Activated B cell treated with CpG ODN at 0.5 μM for 24 hours (primary cell): ENCODE measurements at regions not wholly inside any gene's neighbourhood (a gene's known extent, or its start where the extent isn't known, plus 50 kb on each side); places are given as distances from the start of the nearest gene placed in this dataset.

Experiments used
- ATAC-seq: fragments of 200-7000 bp; cut with Tn5 transposase; one replicate; pipeline ENCODE4 v1.10.0; 2021; ENCODE audit warnings: low read depth, mild to moderate bottlenecking, moderate library complexity
- CTCF ChIA-PET: fragments of 350-600 bp; sonication (Branson Sonifier 250); formaldehyde crosslinking; loops from one replicate; lab custom pipeline; 2021; ENCODE audit warnings: antibody characterized with exemption; lab: Charles Lee
- POLR2A ChIA-PET: fragments of 350-600 bp; sonication (Branson Sonifier 250); formaldehyde crosslinking; loops from one replicate; lab custom pipeline; 2021; ENCODE audit warnings: antibody characterized with exemption; lab: Charles Lee
- DNase-seq: peaks from one replicate; pipeline ENCODE4 v3.0.0; 2022
- H3K27ac Mint-ChIP-seq: one replicate; pipeline ENCODE4 v1.8.0; 2020; ENCODE audit warnings: mixed read lengths
- H3K27me3 Mint-ChIP-seq: one replicate; pipeline ENCODE4 v1.8.0; 2021; ENCODE audit warnings: mixed read lengths
- H3K36me3 Mint-ChIP-seq: one replicate; pipeline ENCODE4 v1.8.0; 2021; ENCODE audit warnings: low read depth, mixed read lengths
- H3K4me1 Mint-ChIP-seq: one replicate; pipeline ENCODE4 v1.8.0; 2021; ENCODE audit warnings: mixed read lengths
- H3K4me3 Mint-ChIP-seq: one replicate; pipeline ENCODE4 v1.8.0; 2020; ENCODE audit warnings: mild to moderate bottlenecking, mixed read lengths
- H3K9me3 Mint-ChIP-seq: one replicate; pipeline ENCODE4 v1.8.0; 2020; ENCODE audit warnings: mixed read lengths
- CTCF ChIP-seq: fragments of 200-600 bp; IDR thresholded peaks from one replicate; pipeline ENCODE4 v1.8.0; 2022; ENCODE audit warnings: antibody characterized with exemption, mild to moderate bottlenecking
- intact Hi-C: fragments of 100-400 bp; cut with micrococcal nuclease; formaldehyde crosslinking; loops from one replicate; pipeline ENCODE4 v1.15.1; 2024

GRCh38 chr22:19643448-19644313, 70.6 kb upstream of the SEPTIN5 start:
- ChIA-PET CTCF (no interaction called here), POLR2A (no interaction called here)
- Mint-ChIP-seq H3K36me3 (peaks cover 3% of the 10 kb centered on the region), H3K27ac (no peak overlapping the region), H3K4me3 (no peak overlapping the region), H3K4me1 (no peaks in the 10 kb centered on the region), H3K27me3 (peaks cover 33% of the 10 kb centered on the region), H3K9me3 (peaks cover 14% of the 10 kb centered on the region)
- no peak for TF ChIP-seq CTCF
- no peak for ATAC-seq
- DNase-seq, result no peak
- intact Hi-C loops, result no loop called here

DNA sequence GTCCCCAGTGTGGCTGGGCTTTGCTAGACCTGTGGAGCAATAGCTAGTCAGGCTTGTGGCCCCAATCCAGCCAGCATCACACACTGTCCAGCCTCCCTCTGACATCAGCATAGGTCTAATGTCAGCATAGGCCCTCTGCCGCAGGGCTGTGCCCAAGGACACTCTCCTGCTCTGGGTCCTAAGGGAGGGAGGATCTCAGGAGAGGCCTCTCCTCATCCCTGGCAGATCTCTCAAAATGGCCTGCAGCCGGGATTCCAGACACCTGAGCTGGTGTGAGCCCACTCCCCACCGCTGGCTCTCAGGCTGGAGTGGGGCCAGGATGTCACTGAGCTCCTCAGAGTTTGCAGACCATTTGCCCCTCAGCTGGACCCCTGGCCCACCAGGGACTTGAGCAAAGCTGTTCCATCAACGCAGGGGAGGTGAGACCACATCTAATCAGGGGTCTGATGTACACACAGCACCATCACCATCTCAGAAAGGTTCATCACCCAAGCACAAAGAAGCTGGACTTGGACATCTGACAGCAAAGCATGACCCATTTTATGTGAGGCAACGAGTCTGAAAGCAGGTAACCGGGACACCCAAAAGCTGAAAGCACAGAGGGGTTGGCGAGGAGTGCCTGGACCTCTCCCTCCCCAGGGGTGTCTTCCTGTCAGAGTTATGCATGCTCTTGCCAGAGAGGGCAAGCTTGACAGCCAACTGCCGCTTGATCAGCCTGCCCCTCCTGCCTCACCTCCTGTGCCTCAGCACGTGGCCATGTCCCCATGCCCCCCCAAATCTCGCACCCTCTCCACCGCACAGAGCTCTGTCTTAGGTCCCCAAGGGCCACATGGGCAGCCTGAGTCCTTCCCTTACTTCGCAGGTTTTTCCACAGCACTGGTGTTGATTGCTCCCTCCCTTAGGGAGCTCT, 69.7 kb upstream of the SEPTIN5 start:
- H3K4me3 Mint-ChIP-seq, result no peak overlapping the region

GRCh38 chr22:19645391-19645790, 68.9 kb upstream of the SEPTIN5 start:
- Mint-ChIP-seq H3K9me3 (peaks cover 20% of the 10 kb centered on the region), H3K4me1 (no peaks in the 10 kb centered on the region), H3K27me3 (peaks cover 31% of the 10 kb centered on the region), H3K36me3 (peaks cover 3% of the 10 kb centered on the region), H3K27ac (no peak overlapping the region), H3K4me3 (no peak overlapping the region)
- POLR2A ChIA-PET, result no interaction called here
- no peak for TF ChIP-seq CTCF
- DNase-seq (no peak), ATAC-seq (no peak)
- CTCF ChIA-PET, result interaction anchor here (1.5 kb wide), 1 partner anchor 15 kb away, joined by 3 read pairs; no protein-coding TSS in a partner anchor
- intact Hi-C loops, result no loop called here

More for the DNA sequence above, 69.7 kb upstream of the SEPTIN5 start:
- intact Hi-C loops, result no loop called here
- H3K4me1 Mint-ChIP-seq, result no peaks in the 10 kb centered on the region
- no peak overlapping the region for H3K27ac Mint-ChIP-seq
- H3K36me3 Mint-ChIP-seq, result peaks cover 3% of the 10 kb centered on the region
- ChIA-PET POLR2A (no interaction called here), CTCF (interaction anchor here (1.5 kb wide), 1 partner anchor 15 kb away, joined by 3 read pairs; no protein-coding TSS in a partner anchor)
- H3K27me3 Mint-ChIP-seq, result peaks cover 35% of the 10 kb centered on the region
- no peak for DNase-seq
- ATAC-seq, result no peak
- peaks cover 20% of the 10 kb centered on the region for H3K9me3 Mint-ChIP-seq
- TF ChIP-seq CTCF, result no peak

- H3K27me3 Mint-ChIP-seq, result peaks cover 29% of the 10 kb centered on the region
These were observed 68.4 kb upstream of the SEPTIN5 start for GRCh38 chr22:19645905-19646304.

More at GRCh38 chr22:19645905-19646304, 68.4 kb upstream of the SEPTIN5 start:
- H3K4me1 Mint-ChIP-seq, result no peaks in the 10 kb centered on the region
- intact Hi-C loops, result no loop called here
- CTCF ChIA-PET, result interaction anchor here (1.5 kb wide), 1 partner anchor 16 kb away, joined by 3 read pairs; no protein-coding TSS in a partner anchor
- ATAC-seq (no peak), DNase-seq (no peak)
- H3K4me3 Mint-ChIP-seq, result no peak overlapping the region
- no peak overlapping the region for H3K27ac Mint-ChIP-seq
- peaks cover 20% of the 10 kb centered on the region for H3K9me3 Mint-ChIP-seq
- POLR2A ChIA-PET, result interaction anchor here (0.5 kb wide), 1 partner anchor 17 kb away, joined by 3 read pairs; no protein-coding TSS in a partner anchor
- peaks cover 3% of the 10 kb centered on the region for H3K36me3 Mint-ChIP-seq
- TF ChIP-seq CTCF, result no peak
